HAP-1 (cell line): ENCODE measurements at regions not wholly inside any gene's neighbourhood (a gene's known extent, or its start where the extent isn't known, plus 50 kb on each side); places are given as distances from the start of the nearest gene placed in this dataset.

Experiments
- DNase-seq, 2 experiments: peaks; one replicate each; pipeline ENCODE4 v3.0.0-alpha.2; 2016 to 2020; ENCODE audit warnings: low spot score in 2 of 2
- H3K27me3 ChIP-seq: fragments of 250-450 bp; sonication (Bioruptor Pico); 2 replicates; pipeline ENCODE4 v1.5.1; 2020; ENCODE audit warnings: low read depth, mild to moderate bottlenecking, moderate library complexity
- H3K36me3 ChIP-seq: fragments of 250-450 bp; sonication (Bioruptor Pico); replicated peaks from 2 replicates; pipeline ENCODE4 v1.5.1; 2020; ENCODE audit warnings: mild to moderate bottlenecking
- H3K4me1 ChIP-seq: fragments of 250-450 bp; sonication (Bioruptor Pico); 2 replicates; pipeline ENCODE4 v1.5.1; 2020; ENCODE audit warnings: mild to moderate bottlenecking
- H3K4me3 ChIP-seq: fragments of 250-450 bp; sonication (Bioruptor Pico); 2 replicates; pipeline ENCODE4 v1.5.1; 2020; ENCODE audit warnings: mild to moderate bottlenecking, moderate library complexity
- H3K9me3 ChIP-seq: fragments of 250-450 bp; sonication (Bioruptor Pico); 2 replicates; pipeline ENCODE4 v1.5.1; 2020; ENCODE audit warnings: mild to moderate bottlenecking, moderate library complexity
- in situ Hi-C: fragments of 300-500 bp; cut with MboI; formaldehyde crosslinking; loops from 3 replicates; pipeline ENCODE4 v1.14.3; 2020; ENCODE audit warnings: low sequenced_read_pairs, inconsistent platforms, mixed read lengths

DNA sequence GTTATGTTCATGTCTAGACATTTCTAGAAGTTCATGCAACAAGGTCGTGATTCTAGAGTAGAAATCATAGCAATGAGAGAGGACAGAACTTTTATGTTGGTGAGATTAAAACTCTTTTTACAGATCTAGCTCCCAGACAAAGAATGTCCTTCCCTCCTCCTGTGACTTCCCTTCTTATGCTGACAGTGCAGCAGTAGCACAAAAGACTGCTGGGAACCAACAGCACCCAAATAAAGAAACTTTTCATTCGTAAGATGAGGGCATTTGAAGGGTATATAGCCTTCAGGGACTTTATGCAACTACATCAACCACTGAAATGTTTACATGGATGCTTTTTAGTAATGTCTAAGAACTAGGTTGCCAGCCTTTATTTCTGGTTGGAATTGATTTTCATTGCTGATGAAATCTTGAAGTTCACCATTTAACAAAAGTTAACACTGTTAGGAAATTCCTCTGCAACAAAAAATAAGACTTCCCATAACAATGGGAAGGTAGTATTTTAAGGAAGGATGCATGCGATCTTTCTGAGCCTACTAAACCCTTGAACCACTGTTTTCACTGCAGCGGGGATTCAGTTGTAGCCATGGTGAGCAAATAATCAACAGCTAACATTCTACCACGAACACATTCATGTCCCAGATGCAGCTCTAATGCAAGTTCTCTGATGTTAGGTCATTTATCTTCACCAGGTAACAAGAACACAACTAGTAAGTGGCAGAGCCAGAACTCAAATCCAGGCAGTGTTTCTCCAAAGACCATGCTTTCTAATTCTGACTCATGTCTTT lies 672.8 kb downstream of the PTPRC start:
- Histone ChIP-seq H3K36me3 (no peaks in the 10 kb centered on the region), H3K9me3 (no peaks in the 10 kb centered on the region), H3K27me3 (no peaks in the 10 kb centered on the region; the same call in 1 of the 2 replicates), H3K4me3 (no peak overlapping the region), H3K4me1 (no peaks in the 10 kb centered on the region; the same call in 1 of the 2 replicates)
- in situ Hi-C loops: no loop called here
- DNase-seq: no peak

- H3K4me3 ChIP-seq: no peak overlapping the region
- H3K27me3 ChIP-seq: no peaks in the 10 kb centered on the region; the same call in 1 of the 2 replicates
- H3K9me3 ChIP-seq: no peaks in the 10 kb centered on the region
- H3K36me3 ChIP-seq: no peaks in the 10 kb centered on the region
- DNase-seq: no peak
- H3K4me1 ChIP-seq: no peaks in the 10 kb centered on the region; the same call in 1 of the 2 replicates
- in situ Hi-C loops: no loop called here
Measured at GRCh38 chr1:199312626-199313025, 673.8 kb downstream of the PTPRC start.

GRCh38 chr1:199313444-199313843 lies 674.6 kb downstream of the PTPRC start:
- in situ Hi-C loops: no loop called here
- Histone ChIP-seq H3K36me3 (no peaks in the 10 kb centered on the region), H3K4me1 (no peaks in the 10 kb centered on the region; the same call in 1 of the 2 replicates), H3K9me3 (no peaks in the 10 kb centered on the region), H3K27me3 (no peaks in the 10 kb centered on the region; the same call in 1 of the 2 replicates), H3K4me3 (no peak overlapping the region)
- DNase-seq: no peak

DNA sequence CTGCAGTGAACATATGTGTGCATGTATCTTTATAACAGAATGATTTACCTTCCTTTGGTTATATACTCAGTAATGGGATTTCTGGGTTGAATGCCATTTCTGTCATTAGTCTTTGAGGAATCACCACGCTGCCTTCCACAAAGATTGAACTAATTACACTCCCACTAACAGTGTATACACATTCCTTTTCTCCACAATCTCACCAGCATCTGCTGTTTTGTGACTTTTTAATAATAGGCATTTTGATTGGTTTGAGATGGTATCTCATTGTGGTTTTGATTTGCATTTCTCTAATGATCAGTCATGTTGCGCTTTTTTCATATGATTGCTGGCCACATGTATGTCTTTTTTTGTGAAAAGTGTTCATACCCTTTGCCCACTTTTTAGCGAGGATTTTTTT lies 680.5 kb downstream of the PTPRC start:
- H3K4me3 ChIP-seq: no peak overlapping the region
- DNase-seq: no peak
- H3K4me1 ChIP-seq: no peaks in the 10 kb centered on the region
- in situ Hi-C loops: no loop called here
- H3K9me3 ChIP-seq: no peaks in the 10 kb centered on the region
- H3K27me3 ChIP-seq: no peaks in the 10 kb centered on the region
- H3K36me3 ChIP-seq: no peaks in the 10 kb centered on the region

GRCh38 chr1:199322278-199322677 lies 683.4 kb downstream of the PTPRC start:
- H3K9me3 ChIP-seq: no peaks in the 10 kb centered on the region
- H3K4me1 ChIP-seq: no peaks in the 10 kb centered on the region
- in situ Hi-C loops: no loop called here

DNA sequence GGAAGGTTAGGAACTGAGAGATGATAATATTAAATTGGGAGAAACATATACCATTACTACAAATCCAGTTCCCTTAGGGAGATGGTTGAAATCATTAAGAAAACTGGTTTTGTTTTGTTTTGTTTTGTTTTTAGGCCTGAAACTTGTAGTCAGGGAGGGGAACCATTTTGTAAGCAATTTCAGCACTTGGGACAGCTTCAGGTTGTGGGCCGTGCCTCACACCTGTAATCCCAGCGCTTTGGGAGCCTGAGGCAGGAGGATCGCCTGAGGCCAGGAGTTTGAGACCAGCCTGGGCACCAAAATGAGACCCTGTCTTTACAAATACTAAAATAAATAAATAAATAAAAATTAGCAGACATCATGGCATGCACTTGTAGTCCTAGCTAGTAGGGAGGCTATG lies 694.3 kb upstream of the NR5A2 start:
- no peaks in the 10 kb centered on the region for H3K4me1 ChIP-seq
- H3K4me3 ChIP-seq: no peak overlapping the region
- H3K27me3 ChIP-seq: no peaks in the 10 kb centered on the region
- in situ Hi-C loops: no loop called here
- no peak for DNase-seq
- no peaks in the 10 kb centered on the region for H3K36me3 ChIP-seq
- no peaks in the 10 kb centered on the region for H3K9me3 ChIP-seq

More at GRCh38 chr1:199322278-199322677, 683.4 kb downstream of the PTPRC start:
- DNase-seq: no peak
- Histone ChIP-seq H3K27me3 (no peaks in the 10 kb centered on the region; the same call in 1 of the 2 replicates), H3K36me3 (no peaks in the 10 kb centered on the region), H3K4me3 (no peak overlapping the region)

GRCh38 chr1:199335496-199335895 lies 692.0 kb upstream of the NR5A2 start:
- H3K4me1 ChIP-seq: no peaks in the 10 kb centered on the region
- H3K27me3 ChIP-seq: no peaks in the 10 kb centered on the region
- no peak for DNase-seq
- no peaks in the 10 kb centered on the region for H3K36me3 ChIP-seq
- in situ Hi-C loops: no loop called here
- no peaks in the 10 kb centered on the region for H3K9me3 ChIP-seq
- no peak overlapping the region for H3K4me3 ChIP-seq

- H3K4me1 ChIP-seq: no peaks in the 10 kb centered on the region
- no peaks in the 10 kb centered on the region for H3K36me3 ChIP-seq
- H3K4me3 ChIP-seq: no peak overlapping the region
- no peak for DNase-seq
- in situ Hi-C loops: no loop called here
- H3K9me3 ChIP-seq: no peaks in the 10 kb centered on the region
- no peaks in the 10 kb centered on the region for H3K27me3 ChIP-seq
Measured at GRCh38 chr1:199336745-199337640, 690.5 kb upstream of the NR5A2 start.

DNA sequence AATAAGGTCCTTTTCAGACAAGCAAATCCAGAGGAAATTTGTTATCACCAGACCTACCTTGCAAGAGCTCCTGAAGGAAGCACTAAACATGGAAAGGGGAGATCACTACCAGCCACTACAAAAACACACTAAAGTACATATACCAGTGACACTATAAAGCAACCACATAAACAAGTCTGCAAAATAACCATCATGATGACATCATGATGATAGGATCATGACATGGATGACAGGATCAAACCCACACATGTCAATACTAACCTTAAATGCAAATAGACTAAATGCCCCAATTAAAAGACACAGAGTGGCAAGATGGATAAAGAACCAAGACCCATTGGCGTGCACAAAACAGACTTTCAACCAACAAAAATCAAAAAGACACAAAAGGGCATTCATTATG lies 688.8 kb upstream of the NR5A2 start:
- Histone ChIP-seq H3K27me3 (no peaks in the 10 kb centered on the region), H3K4me3 (no peak overlapping the region), H3K9me3 (no peaks in the 10 kb centered on the region), H3K36me3 (no peaks in the 10 kb centered on the region), H3K4me1 (no peaks in the 10 kb centered on the region)
- in situ Hi-C loops: no loop called here
- no peak for DNase-seq

DNA sequence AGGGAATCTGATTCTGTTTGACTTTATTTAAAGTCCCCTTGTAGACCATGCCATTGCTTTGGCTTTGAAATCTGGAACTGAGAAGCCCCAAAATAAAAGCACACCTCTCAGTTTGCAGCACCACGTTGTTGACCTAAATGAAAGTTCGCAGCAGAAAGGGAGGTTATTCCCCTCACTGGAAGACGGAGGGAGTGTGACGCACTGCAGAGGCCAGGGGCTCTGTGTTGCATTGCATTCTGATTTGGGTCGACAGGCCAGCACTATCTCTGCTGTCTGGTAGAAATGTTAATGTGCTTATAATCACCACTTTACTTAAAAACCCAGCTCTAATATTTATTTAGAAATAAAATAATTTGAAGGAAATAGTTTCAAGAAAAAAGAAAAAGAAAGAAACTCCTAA lies 675.2 kb upstream of the NR5A2 start:
- no peaks in the 10 kb centered on the region for H3K9me3 ChIP-seq
- no peaks in the 10 kb centered on the region for H3K27me3 ChIP-seq
- in situ Hi-C loops: no loop called here
- no peak for DNase-seq
- H3K36me3 ChIP-seq: no peaks in the 10 kb centered on the region
- H3K4me1 ChIP-seq: no peaks in the 10 kb centered on the region
- H3K4me3 ChIP-seq: no peak overlapping the region

DNA sequence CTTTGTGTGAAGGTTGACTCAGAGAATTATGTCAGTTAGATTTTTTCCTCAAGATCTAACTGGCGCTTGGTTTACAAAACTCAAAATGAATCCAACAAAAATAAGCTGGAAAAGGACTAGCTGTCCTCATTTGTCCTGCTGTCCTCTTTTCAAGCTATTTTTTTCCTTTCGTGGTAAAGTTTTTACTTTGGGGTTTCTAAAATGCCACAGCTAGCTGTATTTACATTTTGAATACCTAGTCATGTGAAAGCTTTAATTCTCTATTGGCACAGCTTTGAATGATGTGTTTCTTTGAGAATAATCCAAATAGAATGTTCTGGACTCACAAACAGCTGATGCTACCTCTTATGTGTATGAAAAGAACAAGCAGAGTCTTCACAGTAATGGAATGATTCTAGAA lies 673.6 kb upstream of the NR5A2 start:
- Histone ChIP-seq H3K4me3 (no peak overlapping the region), H3K9me3 (no peaks in the 10 kb centered on the region), H3K36me3 (no peaks in the 10 kb centered on the region), H3K4me1 (no peaks in the 10 kb centered on the region), H3K27me3 (no peaks in the 10 kb centered on the region)
- DNase-seq: no peak
- in situ Hi-C loops: no loop called here

- H3K27me3 ChIP-seq: no peaks in the 10 kb centered on the region
- no peaks in the 10 kb centered on the region for H3K36me3 ChIP-seq
- H3K4me1 ChIP-seq: no peaks in the 10 kb centered on the region
- in situ Hi-C loops: no loop called here
- H3K9me3 ChIP-seq: no peaks in the 10 kb centered on the region
- H3K4me3 ChIP-seq: no peak overlapping the region
- DNase-seq: no peak
Measured at GRCh38 chr1:199356561-199356960, 670.9 kb upstream of the NR5A2 start.

GRCh38 chr1:199357599-199357998 lies 669.9 kb upstream of the NR5A2 start:
- H3K27me3 ChIP-seq: no peaks in the 10 kb centered on the region
- H3K36me3 ChIP-seq: no peaks in the 10 kb centered on the region
- H3K9me3 ChIP-seq: no peaks in the 10 kb centered on the region
- in situ Hi-C loops: no loop called here
- DNase-seq: no peak
- no peak overlapping the region for H3K4me3 ChIP-seq
- H3K4me1 ChIP-seq: peaks cover 5% of the 10 kb centered on the region

DNA sequence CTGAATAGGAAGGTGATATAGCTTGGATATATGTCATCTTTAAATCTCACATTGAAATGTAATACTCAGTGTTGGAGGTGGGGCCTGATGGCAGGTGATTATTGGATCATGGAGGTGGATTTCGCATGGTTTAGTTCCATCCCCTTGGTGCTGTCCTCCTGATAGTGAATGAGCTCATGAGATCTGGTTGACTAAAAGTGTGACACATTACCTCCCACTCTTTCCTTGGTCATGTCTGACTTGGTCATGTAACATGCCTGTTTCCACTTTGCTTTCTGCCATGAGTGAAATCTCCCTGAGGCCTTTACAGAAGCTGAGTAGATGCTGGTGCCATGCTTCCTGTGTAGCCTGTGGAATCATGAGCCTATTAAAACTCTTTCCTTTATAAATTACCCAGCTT lies 664.5 kb upstream of the NR5A2 start:
- H3K36me3 ChIP-seq: no peaks in the 10 kb centered on the region
- H3K4me3 ChIP-seq: no peak overlapping the region
- no peak for DNase-seq
- no peaks in the 10 kb centered on the region for H3K27me3 ChIP-seq
- H3K9me3 ChIP-seq: no peaks in the 10 kb centered on the region
- in situ Hi-C loops: no loop called here
- H3K4me1 ChIP-seq: peaks cover 7% of the 10 kb centered on the region
